Stimulated activated CD4-positive, alpha-beta T cell treated with anti-CD3 and anti-CD28 coated beads, Interleukin-15, amount 100 ng/mL, for 48 hours (primary cell): ENCODE measurements at regions not wholly inside any gene's neighbourhood (a gene's known extent, or its start where the extent isn't known, plus 50 kb on each side); places are given as distances from the start of the nearest gene placed in this dataset.

Experiments used
- DNase-seq, 2 donors: peaks; one replicate each; pipeline ENCODE4 v3.0.0-alpha.2; 2020; ENCODE audit warnings: low read depth in 2 of 2

DNA sequence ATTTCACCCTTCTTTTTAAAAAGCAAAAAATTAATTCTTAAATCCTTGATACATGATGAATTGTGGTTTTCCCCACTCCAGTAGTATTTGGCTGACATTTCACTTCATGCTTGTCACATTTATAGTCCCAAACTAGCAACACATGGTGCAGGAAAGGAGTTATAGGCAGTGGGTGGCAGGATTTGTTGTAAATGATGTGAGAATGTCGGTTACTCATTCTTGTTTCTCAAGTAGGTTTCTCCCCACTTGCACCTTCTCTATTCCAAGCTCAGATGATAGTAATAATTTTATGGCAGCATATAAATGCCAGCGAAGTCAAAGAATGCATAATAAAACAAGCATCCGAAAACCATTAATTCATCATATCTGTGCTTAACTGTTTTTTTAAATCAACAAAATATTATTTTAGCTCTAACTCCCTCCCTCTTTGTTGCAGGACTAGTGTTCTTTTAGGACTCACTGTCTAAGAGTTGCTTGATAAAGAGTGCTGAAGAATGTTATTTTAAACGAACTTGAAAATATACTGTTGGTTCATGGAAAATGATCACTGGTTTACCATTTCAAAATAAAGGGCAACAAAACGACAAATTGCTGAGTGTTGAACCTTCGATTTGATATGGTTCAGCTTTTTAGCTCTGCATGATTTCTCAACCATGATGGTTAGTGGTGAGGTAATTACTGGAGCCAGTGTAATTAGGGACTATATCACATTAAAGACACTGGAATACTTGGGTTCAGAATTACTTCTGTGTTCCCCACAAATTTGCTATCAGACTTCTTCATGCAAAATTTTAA lies 88.1 kb upstream of the ADAMTSL1 start:
- no peak for DNase-seq

DNA sequence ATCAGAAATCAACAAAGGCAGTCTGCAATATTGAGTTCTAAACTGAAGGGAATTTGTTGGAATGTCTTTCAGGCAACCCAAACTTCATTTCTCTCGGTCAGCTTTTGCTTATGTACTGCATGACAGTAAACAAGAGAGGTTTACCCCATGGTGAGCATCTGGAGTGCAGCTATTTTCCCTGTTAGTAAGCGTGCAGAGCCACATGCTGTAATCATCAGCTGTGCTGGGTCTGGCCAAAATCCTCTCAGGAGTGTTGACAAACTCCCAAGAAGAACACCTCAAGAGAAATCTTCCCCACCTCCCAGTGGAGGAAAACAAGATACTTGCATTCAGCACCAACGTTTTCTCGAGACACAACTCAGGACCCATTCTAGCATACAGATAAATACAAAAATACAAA lies 83.6 kb upstream of the ADAMTSL1 start:
- no peak for DNase-seq

DNA sequence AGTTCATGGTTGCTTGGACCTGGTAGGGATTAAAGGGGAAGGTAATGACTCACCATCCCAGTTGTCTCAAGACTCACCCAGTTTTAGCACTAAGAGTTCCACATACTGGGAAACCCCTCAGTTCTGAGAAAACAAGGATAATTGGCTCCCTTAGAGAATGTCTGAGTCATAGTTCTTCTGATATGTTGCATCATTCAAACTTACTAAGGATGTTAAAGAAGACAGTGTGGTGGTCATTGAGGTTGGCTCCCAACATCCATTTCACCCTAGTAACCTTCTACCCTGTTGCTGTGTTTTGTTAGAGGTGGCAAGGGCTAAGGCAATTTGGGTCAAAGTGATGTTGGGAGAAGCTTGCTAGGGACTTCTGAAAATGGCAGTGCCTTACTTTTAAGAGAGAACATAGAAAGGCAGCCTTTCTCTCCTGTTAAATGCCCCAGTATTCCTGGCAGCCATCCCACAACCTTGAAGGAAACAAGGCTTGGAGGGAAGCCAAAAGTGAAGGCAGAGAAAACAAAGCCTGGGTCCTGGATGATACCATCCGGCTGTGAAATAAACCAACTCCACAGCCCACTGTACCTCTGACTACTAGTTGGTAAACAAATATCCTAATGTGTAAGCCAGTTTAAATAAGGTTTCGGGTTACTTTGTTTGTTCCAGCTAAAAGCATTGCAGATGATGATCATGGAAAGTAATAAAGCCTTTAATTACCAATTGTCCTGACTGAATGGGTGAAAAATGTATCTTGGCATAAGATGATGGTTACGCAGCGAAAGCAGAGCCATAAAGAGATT lies 80.4 kb upstream of the ADAMTSL1 start:
- DNase-seq: no peak

DNA sequence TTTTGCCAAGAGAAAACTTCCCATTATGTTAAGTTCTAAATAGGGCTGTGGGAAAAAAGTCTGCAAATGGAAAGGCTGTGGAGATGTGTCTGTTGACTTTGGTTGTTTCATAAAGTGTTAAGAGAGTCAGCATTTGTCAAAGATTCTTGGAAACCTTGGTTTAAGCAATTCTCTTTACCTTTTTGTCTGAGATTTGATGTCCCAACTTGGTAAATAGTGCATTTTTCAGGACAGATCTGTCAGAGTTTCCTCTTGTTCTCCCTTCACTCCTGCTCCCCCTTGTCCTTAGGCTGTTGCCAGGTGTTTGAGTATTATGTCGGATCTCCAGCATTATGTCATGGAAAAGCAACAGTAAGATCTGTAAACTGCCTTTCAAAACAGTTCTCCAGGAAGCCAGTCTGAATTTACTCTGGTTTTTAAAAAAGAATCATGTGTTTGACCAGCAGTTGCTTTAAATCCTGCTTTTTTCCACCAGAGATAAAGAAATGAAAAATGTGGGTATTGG lies 79.1 kb upstream of the ADAMTSL1 start:
- no peak for DNase-seq

DNA sequence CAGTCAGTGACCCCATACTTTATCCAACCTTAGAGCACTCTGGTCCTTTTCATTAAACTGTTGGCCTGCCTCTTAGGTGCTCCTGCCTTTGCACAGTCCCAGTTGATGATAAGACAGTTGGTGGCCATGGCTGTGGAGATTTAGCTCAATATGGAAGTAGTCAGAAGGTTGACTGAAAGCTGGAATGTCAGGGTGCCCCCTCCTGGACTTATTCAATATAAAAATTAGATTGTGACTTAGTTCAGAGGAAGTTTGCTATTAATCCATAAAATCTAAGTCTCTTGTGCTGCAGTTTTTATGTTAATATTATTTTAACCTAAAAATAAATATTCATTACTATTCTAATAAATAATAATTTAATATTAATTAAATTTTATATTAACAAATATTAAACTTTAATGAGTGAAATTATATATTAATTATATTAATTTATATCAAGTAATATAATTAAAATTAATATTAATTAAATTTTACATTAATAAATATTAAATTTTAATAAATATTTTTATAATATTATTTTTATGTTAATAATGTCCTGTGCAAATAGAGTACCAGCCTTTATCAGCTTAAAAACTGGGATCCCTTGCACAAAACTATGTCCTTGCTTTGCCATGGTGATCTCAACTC lies 77.7 kb upstream of the ADAMTSL1 start:
- DNase-seq: no peak

DNA sequence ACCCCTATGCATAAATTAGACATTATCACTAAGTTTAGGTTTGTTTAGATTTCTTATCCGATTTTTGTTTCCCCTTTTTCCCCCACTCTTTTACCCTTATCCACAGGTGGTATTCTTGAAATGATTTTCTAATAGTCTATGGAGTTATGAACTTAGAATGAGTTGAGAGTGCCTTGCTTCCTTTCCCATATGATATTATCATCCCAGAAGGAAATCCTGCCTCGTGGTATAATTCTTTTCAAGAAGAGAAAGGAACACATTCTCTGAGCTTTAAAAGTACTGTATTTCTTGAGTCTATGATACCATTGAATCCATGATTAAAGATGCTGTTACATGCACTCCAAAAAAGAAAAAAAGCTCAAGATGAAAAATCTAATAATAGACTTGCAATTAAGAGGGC lies 76.9 kb upstream of the ADAMTSL1 start:
- DNase-seq: no peak

DNA sequence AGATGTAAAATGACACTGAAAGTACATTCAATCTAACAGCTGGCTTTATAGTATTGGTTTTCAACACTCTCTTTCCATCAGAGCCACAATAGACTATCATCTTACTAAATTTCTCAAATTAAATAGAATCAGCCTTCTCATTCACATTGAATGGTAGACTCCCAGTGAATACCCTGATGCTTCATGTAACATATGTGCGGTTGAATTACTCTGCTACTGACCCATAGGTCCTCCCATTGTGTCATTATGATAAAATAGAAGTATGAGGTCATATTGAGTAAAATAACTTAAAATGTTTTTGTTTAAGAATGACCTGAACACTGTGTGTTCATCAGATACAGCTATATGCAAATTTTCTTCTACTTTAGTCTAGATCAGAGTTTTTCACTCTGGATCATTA lies 75.9 kb upstream of the ADAMTSL1 start:
- no peak for DNase-seq

DNA sequence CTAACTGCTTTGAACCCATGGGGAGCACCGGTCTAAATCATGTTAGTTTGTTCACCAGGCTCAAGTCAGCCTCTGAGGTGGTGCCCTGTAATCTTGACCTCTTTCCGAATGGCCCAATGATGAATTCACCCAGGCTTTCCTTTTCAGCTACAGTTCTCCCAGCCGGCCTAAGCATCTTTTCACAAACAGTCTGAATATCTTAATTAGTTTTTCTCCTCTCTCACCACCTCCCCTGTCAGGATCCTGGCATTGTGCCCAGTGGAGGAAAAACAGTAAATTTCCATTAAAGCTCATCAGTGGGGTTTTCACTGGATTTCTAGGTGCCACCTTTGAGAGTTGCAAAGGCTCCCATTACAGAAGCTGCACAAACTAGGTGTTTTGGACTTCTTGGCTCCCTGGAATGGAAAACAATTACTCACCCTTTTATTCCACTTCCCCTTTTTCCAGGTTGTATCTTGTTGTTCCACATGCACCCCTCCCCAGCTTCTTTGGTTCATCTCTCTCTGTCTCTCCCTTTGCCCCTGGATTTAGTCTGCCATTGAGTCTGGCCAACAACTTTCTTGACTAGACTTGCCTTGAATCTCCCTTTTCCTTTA lies 69.4 kb upstream of the ADAMTSL1 start:
- no peak for DNase-seq

DNA sequence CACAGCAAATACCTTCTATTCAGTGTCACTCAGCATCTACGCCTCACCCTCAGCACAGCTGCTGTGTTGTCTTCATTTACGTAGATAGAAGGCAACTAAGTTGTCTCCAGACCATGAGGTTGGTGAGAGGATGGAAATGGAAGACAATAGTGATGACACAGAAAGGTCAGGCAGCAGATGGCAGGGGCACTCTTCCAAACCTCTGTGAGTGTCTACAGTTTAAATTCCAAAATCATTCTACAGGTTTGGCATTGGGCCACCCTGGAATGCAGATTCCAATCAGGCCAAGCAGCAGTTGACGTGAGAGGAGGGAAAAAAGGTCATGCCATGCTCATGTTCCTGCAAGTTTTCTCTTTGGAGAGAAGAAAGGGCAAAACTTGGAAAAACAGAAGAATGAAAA lies 68.7 kb upstream of the ADAMTSL1 start:
- DNase-seq: no peak

DNA sequence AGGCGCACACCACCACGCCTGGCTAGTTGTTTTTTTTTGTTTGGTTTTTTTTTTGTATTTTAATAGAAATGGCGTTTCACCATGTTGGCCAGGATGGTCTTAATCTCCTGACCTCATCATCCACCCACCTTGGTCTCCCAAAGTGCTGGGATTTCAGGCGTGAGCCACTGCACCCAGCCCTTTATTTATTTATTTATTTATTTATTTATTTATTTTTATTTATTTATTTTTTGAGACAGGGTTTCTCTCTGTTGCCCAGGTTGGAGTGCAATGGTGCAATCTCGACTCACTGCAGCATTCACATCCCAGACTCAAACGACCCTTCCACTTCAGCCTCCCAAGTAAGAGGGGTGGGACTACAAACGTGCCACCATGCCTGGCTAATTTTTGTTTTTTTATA lies 63.0 kb upstream of the ADAMTSL1 start:
- DNase-seq: no peak

DNA sequence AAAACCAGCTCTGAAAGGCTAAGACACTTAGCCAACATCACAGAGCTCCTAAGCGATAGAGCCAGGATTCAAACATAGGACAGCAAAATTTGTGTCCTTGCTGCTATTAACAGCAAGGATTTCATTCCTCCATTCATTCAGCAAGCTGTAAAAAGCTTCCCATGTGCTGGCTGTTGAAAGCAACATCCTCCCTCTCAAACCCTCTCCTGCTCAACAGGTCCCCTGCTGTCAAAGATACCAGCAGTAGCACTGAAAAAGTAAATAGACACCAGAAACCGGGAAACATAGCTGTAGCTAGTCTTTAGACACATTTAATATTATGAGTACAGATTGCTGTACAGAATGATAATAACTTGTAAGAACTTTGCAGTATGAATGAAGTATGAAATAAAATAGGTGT lies 52.6 kb upstream of the ADAMTSL1 start:
- no peak for DNase-seq

DNA sequence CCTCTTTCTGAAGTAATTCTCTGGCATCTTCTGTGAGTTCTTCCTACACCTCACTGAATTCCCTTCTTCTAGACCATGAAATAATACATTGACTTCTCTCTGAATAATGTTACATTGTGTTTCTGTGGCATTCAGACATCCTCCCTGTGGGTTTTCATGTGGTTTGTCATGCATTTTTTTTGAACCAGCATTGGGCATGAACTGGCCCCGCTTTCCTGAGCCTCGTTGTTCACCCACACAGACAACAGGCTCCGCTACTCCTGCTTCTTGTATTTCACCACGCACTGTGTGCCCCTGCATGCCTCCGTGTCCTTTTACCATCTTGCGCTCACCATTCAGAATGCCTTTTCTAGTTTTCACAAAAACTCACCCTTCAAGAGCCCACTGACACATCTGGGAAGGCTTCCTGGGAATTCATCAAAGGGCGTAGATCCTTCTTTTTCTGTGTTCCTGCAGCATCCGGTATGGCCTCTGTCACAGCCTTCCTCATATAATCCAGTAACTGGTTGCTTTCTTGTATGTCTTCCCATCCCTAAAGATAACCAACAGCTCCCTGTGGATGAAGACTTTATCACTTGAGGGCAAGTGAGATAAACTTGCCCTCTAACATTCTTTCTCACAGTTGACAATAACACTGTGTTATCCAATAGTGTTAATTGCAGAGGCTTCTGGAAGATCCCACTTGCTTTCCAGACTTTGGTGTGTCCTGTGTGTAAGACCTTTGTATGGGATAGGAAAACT lies 51.5 kb upstream of the ADAMTSL1 start:
- no peak for DNase-seq

DNA sequence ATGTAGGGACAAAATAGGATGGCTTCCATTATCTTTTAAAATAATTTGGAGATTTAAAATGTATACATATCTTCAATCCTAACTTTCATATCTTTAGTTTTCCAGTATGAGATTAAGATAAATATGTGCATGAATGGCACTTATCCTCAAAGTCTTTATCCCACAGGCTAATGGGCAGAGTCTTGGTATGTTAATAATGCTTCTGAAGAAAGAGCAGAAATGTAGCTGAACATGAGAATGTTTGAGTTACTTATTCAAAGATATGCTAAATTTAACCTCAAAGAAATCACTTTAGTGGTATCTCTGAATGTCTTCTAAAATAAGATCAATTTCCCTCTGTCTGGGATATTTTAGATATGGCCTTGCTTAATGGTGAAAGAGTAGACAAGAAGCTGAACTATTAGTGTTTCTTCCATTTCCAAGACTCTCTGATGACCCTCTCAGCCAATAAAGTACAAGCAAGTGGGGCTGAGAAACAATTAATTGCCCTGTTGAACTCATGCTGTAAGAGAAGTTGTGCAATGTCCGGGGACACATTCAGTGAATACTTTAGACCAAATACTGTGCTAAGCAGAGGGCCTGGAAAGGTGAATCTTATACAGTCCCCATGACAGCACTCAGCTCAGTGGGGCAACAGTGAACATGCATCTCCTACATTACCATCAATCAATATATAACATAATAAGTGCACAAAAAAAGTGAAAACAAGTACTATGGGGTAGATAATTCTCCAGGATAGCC lies 50.0 kb upstream of the ADAMTSL1 start:
- no peak for DNase-seq
